ENCODE measurements at regions not wholly inside any gene's neighbourhood (a gene's known extent, or its start where the extent isn't known, plus 50 kb on each side); places are given as distances from the start of the nearest gene placed in this dataset.

DNA sequence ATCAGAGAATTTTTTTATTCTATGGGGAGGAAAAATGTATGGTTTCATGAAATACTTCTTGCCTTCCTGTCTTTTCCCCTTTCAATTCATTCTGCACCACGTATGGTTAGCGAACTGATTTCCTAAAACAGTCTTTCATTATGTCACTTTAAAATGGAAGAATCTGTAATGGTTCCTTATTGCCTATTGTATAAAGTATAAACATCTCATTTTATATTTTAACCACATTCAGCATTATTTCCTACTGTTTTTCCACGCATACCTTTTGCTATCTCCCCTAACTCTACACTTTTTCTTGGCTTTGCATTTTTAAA is 232.3 kb upstream of the B3GALT2 start:
- dilution Hi-C loops (cut with MboI; ENCODE audit: extremely low pct_ligation_motif_present, low sequenced_read_pairs) = no loop called here
- Histone ChIP-seq H3K9me1 (replicated peaks; ENCODE audit: control insufficient read depth, extremely low read depth, insufficient read depth, low read length) (no peaks in the 10 kb centered on the region), H4K20me1 (replicated peaks; ENCODE audit: control insufficient read depth, extremely low read depth, insufficient read depth, low read length) (no peaks in the 10 kb centered on the region), H3K4me1 (ENCODE audit: control insufficient read depth, extremely low read depth, insufficient read depth, low read length) (peaks cover 8% of the 10 kb centered on the region), H3K9ac (replicated peaks; ENCODE audit: extremely low read depth, insufficient read depth, low read length) (peak overlapping the region; percentile 32), H3K27me3 (ENCODE audit: control insufficient read depth in 2 of 2, insufficient read depth in 2 of 2, low read length in 2 of 2) (no peaks in the 10 kb centered on the region), H3K9me3 (replicated peaks; ENCODE audit: control insufficient read depth, insufficient read depth, low read length) (no peaks in the 10 kb centered on the region), H3K36me3 (ENCODE audit: control insufficient read depth in 2 of 2, extremely low read depth in 1 of 2, insufficient read depth in 2 of 2, low read length in 2 of 2) (no peaks in the 10 kb centered on the region), H3K27ac (ENCODE audit: insufficient read depth, low read depth, low read length) (peak overlapping the region; percentile 5), H3K4me3 (replicated peaks in 1 of 3; ENCODE audit: insufficient read depth in 1 of 3, low read depth in 1 of 3, low read length in 3 of 3) (peak overlapping the region; percentile 24 to 69 (median 36)), H3K79me2 (ENCODE audit: control insufficient read depth, insufficient read depth, low read length) (no peaks in the 10 kb centered on the region), H3K4me2 (ENCODE audit: insufficient read depth, low read length) (peak overlapping the region; percentile 86), H2AFZ (ENCODE audit: low read depth, low read length) (peak overlapping the region; percentile 94)
- BruUV-seq (replicated peaks) = no TSS peak
- TF ChIP-seq, protein P1, sequence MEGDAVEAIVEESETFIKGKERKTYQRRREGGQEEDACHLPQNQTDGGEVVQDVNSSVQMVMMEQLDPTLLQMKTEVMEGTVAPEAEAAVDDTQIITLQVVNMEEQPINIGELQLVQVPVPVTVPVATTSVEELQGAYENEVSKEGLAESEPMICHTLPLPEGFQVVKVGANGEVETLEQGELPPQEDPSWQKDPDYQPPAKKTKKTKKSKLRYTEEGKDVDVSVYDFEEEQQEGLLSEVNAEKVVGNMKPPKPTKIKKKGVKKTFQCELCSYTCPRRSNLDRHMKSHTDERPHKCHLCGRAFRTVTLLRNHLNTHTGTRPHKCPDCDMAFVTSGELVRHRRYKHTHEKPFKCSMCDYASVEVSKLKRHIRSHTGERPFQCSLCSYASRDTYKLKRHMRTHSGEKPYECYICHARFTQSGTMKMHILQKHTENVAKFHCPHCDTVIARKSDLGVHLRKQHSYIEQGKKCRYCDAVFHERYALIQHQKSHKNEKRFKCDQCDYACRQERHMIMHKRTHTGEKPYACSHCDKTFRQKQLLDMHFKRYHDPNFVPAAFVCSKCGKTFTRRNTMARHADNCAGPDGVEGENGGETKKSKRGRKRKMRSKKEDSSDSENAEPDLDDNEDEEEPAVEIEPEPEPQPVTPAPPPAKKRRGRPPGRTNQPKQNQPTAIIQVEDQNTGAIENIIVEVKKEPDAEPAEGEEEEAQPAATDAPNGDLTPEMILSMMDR (IDR thresholded peaks at IDR 0.05; ENCODE audit: extremely low read depth in 1 of 2, insufficient read depth in 1 of 2, low read depth in 1 of 2, low read length in 2 of 2) = no peak
- TF ChIP-seq JUN (IDR thresholded peaks at IDR 0.05; ENCODE audit: borderline replicate concordance, insufficient read depth, insufficient read length, low read depth) = no peak
- TF ChIP-seq FOS (IDR thresholded peaks at IDR 0.05; ENCODE audit: borderline replicate concordance, insufficient read depth, low read length) = no peak
- no peak for DNase-seq (ENCODE audit: low read depth, low spot score)
- intact Hi-C loops (cut with micrococcal nuclease) = loop anchor here (10.0 kb wide), 1 partner anchor 646 kb away; no protein-coding TSS in a partner anchor
- FAIRE-seq = no peak
- CTCF ChIA-PET = interaction anchor here (1.1 kb wide), 1 partner anchor 30 kb away, joined by 3 read pairs; no protein-coding TSS in a partner anchor
- POLR2A ChIA-PET = no interaction called here

DNA sequence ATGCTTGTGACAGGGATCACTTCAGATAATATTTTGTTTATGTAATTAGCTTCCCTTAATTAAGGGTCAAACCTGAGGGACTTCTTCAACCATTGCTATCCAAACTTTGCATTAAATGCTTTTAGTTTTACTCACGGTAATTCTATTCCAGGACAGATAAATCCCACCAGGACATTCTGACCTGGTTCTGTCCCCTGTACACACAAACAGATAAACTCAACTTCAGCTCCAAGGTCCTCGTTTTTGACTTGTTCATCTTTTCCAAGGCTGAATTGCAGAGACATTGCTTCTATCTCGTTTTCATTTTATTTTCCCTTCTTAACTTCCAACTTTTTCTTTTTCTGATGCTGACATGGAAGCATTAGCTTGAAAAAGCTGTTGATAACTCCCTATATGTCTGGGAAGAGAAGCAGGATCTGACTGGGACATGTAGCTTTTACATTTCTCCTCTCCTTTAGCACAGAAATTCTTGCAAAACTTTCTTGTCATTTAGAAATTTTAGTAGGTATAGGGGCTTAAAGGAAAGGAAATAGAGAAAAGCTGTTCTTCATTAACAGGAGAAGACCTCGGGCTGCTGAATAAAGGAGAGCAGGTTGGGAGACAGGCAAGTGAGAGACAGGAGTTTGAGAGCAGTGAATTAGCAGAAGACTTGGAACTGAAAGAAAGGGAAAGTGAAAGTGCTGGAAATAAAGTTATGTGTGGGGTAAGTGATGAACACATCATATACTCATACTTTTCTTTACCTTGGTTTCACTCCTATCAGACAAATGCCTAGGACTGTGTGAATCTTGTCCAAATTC is 231.7 kb upstream of the B3GALT2 start:
- H3K27ac ChIP-seq (ENCODE audit: insufficient read depth, low read depth, low read length) = peak overlapping the region; percentile 5
- ChIA-PET CTCF (interaction anchor here (0.8 to 1.3 kb wide), 4 partner anchors 12 to 290 kb away, joined by 3 to 4 read pairs (median 4); partner anchors contain the start of gene B3GALT2), POLR2A (no interaction called here)
- peak overlapping the region; percentile 24 to 69 (median 36) for H3K4me3 ChIP-seq (replicated peaks in 1 of 3; ENCODE audit: insufficient read depth in 1 of 3, low read depth in 1 of 3, low read length in 3 of 3)
- TF ChIP-seq JUN (IDR thresholded peaks at IDR 0.05; ENCODE audit: borderline replicate concordance, insufficient read depth, insufficient read length, low read depth) (no peak), MYC (IDR thresholded peaks at IDR 0.05; ENCODE audit: low read depth, low read length) (no peak), POLR2AphosphoS5 (IDR thresholded peaks at IDR 0.05; ENCODE audit: insufficient read depth, low read depth, low read length) (no peak), POLR2A (IDR thresholded peaks at IDR 0.05; ENCODE audit: low read depth, low read length) (no peak), GATA2 (IDR thresholded peaks at IDR 0.05; ENCODE audit: insufficient read depth, insufficient read length, low read depth, low read length) (no peak), FOS (IDR thresholded peaks at IDR 0.05; ENCODE audit: borderline replicate concordance, insufficient read depth, low read length) (no peak)
- TF ChIP-seq, protein P2, sequence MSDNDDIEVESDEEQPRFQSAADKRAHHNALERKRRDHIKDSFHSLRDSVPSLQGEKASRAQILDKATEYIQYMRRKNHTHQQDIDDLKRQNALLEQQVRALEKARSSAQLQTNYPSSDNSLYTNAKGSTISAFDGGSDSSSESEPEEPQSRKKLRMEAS (IDR thresholded peaks at IDR 0.05; ENCODE audit: insufficient read depth, insufficient read length) = no peak
- TF ChIP-seq, protein P1 (IDR thresholded peaks at IDR 0.05; ENCODE audit: extremely low read depth in 1 of 2, insufficient read depth in 1 of 2, low read depth in 1 of 2, low read length in 2 of 2) = no peak
- H3K4me2 ChIP-seq (ENCODE audit: insufficient read depth, low read length) = peak overlapping the region; percentile 86
- H3K4me1 ChIP-seq (ENCODE audit: control insufficient read depth, extremely low read depth, insufficient read depth, low read length) = peaks cover 8% of the 10 kb centered on the region
- peak overlapping the region; percentile 94 for H2AFZ ChIP-seq (ENCODE audit: low read depth, low read length)
- dilution Hi-C loops (cut with MboI; ENCODE audit: extremely low pct_ligation_motif_present, low sequenced_read_pairs) = no loop called here
- no peaks in the 10 kb centered on the region for H4K20me1 ChIP-seq (replicated peaks; ENCODE audit: control insufficient read depth, extremely low read depth, insufficient read depth, low read length)
- no peaks in the 10 kb centered on the region for H3K27me3 ChIP-seq (ENCODE audit: control insufficient read depth in 2 of 2, insufficient read depth in 2 of 2, low read length in 2 of 2)
- DNase-seq (ENCODE audit: low read depth, low spot score) (peak; percentile 77), FAIRE-seq (peak; percentile 47)
- no peaks in the 10 kb centered on the region for H3K9me1 ChIP-seq (replicated peaks; ENCODE audit: control insufficient read depth, extremely low read depth, insufficient read depth, low read length)
- H3K9me3 ChIP-seq (replicated peaks; ENCODE audit: control insufficient read depth, insufficient read depth, low read length) = no peaks in the 10 kb centered on the region
- no peaks in the 10 kb centered on the region for H3K79me2 ChIP-seq (ENCODE audit: control insufficient read depth, insufficient read depth, low read length)
- intact Hi-C loops (cut with micrococcal nuclease) = loop anchor here (10.0 kb wide), 1 partner anchor 647 kb away; no protein-coding TSS in a partner anchor
- BruUV-seq (replicated peaks) = no TSS peak
- H3K9ac ChIP-seq (replicated peaks; ENCODE audit: extremely low read depth, insufficient read depth, low read length) = peak overlapping the region; percentile 32
- H3K36me3 ChIP-seq (ENCODE audit: control insufficient read depth in 2 of 2, extremely low read depth in 1 of 2, insufficient read depth in 2 of 2, low read length in 2 of 2) = no peaks in the 10 kb centered on the region
